Endothelial cell (in vitro differentiated cells): ENCODE measurements at regions not wholly inside any gene's neighbourhood (a gene's known extent, or its start where the extent isn't known, plus 50 kb on each side); places are given as distances from the start of the nearest gene placed in this dataset.

Experiments
- DNase-seq: peaks from one replicate; pipeline ENCODE4 v3.0.0; 2021; ENCODE audit warnings: low spot score
- H3K27ac Mint-ChIP-seq: one replicate; pipeline ENCODE4 v1.8.0; 2021; ENCODE audit warnings: mixed read lengths, inconsistent platforms; ENCODE audit not compliant: unreplicated experiment
- H3K27me3 Mint-ChIP-seq: one replicate; pipeline ENCODE4 v1.8.0; 2021; ENCODE audit warnings: mild to moderate bottlenecking, moderate library complexity, mixed read lengths, inconsistent platforms; ENCODE audit not compliant: unreplicated experiment
- H3K36me3 Mint-ChIP-seq: one replicate; pipeline ENCODE4 v1.8.0; 2021; ENCODE audit warnings: mild to moderate bottlenecking, low read depth, mixed read lengths, inconsistent platforms; ENCODE audit not compliant: unreplicated experiment
- H3K4me1 Mint-ChIP-seq: one replicate; pipeline ENCODE4 v1.8.0; 2021; ENCODE audit warnings: mild to moderate bottlenecking, mixed read lengths, inconsistent platforms; ENCODE audit not compliant: unreplicated experiment
- H3K4me3 Mint-ChIP-seq: one replicate; pipeline ENCODE4 v1.8.0; 2021; ENCODE audit warnings: mild to moderate bottlenecking, mixed read lengths, inconsistent platforms; ENCODE audit not compliant: unreplicated experiment
- H3K9me3 Mint-ChIP-seq: one replicate; pipeline ENCODE4 v1.8.0; 2021; ENCODE audit warnings: mixed read lengths, inconsistent platforms; ENCODE audit not compliant: unreplicated experiment
- CTCF ChIP-seq: fragments of 200-600 bp; sonication (generic); IDR thresholded peaks from one replicate; pipeline ENCODE4 v1.5.0; 2021; ENCODE audit warnings: antibody characterized with exemption; ENCODE audit not compliant: unreplicated experiment

- no peak for DNase-seq
- H3K9me3 Mint-ChIP-seq, result no peaks in the 10 kb centered on the region
- H3K4me1 Mint-ChIP-seq, result no peaks in the 10 kb centered on the region
- H3K36me3 Mint-ChIP-seq, result no peaks in the 10 kb centered on the region
- TF ChIP-seq CTCF, result no peak
- no peaks in the 10 kb centered on the region for H3K27me3 Mint-ChIP-seq
- no peak overlapping the region for H3K27ac Mint-ChIP-seq
- no peak overlapping the region for H3K4me3 Mint-ChIP-seq
These were observed 409.8 kb upstream of the CITED2 start for GRCh38 chr6:139784222-139784769.

GRCh38 chr6:139779988-139780774 lies 405.7 kb upstream of the CITED2 start:
- TF ChIP-seq CTCF, result no peak
- no peaks in the 10 kb centered on the region for H3K9me3 Mint-ChIP-seq
- H3K27ac Mint-ChIP-seq, result no peak overlapping the region
- no peak for DNase-seq
- H3K4me1 Mint-ChIP-seq, result peaks cover 3% of the 10 kb centered on the region
- H3K27me3 Mint-ChIP-seq, result no peaks in the 10 kb centered on the region
- H3K36me3 Mint-ChIP-seq, result no peaks in the 10 kb centered on the region
- no peak overlapping the region for H3K4me3 Mint-ChIP-seq

GRCh38 chr6:139778688-139779087 lies 404.2 kb upstream of the CITED2 start:
- Mint-ChIP-seq H3K4me3 (no peak overlapping the region), H3K4me1 (peaks cover 4% of the 10 kb centered on the region), H3K36me3 (no peaks in the 10 kb centered on the region), H3K9me3 (no peaks in the 10 kb centered on the region), H3K27ac (no peak overlapping the region), H3K27me3 (peaks cover 2% of the 10 kb centered on the region)
- TF ChIP-seq CTCF, result no peak
- no peak for DNase-seq

GRCh38 chr6:139778106-139778505 lies 403.7 kb upstream of the CITED2 start:
- Mint-ChIP-seq H3K36me3 (no peaks in the 10 kb centered on the region), H3K27ac (no peak overlapping the region), H3K9me3 (no peaks in the 10 kb centered on the region), H3K27me3 (peaks cover 2% of the 10 kb centered on the region), H3K4me1 (peaks cover 4% of the 10 kb centered on the region), H3K4me3 (no peak overlapping the region)
- DNase-seq, result no peak
- TF ChIP-seq CTCF, result no peak

- H3K27ac Mint-ChIP-seq, result no peak overlapping the region
- peaks cover 2% of the 10 kb centered on the region for H3K27me3 Mint-ChIP-seq
- no peaks in the 10 kb centered on the region for H3K9me3 Mint-ChIP-seq
- no peaks in the 10 kb centered on the region for H3K36me3 Mint-ChIP-seq
- no peak for DNase-seq
- H3K4me3 Mint-ChIP-seq, result no peak overlapping the region
- H3K4me1 Mint-ChIP-seq, result peaks cover 4% of the 10 kb centered on the region
- no peak for TF ChIP-seq CTCF
These were observed 402.9 kb upstream of the CITED2 start for GRCh38 chr6:139777202-139777970.
